ENCODE measurements at regions not wholly inside any gene's neighbourhood (a gene's known extent, or its start where the extent isn't known, plus 50 kb on each side); places are given as distances from the start of the nearest gene placed in this dataset.
"Not testable (repeated sequence)": the region's sequence is repeated elsewhere in the genome, so short reads cannot be mapped to it uniquely, and the experiment has no call there.

- TF ChIP-seq CTCF (IDR thresholded peaks at IDR 0.05; ENCODE audit: low read depth, low read length): no peak
- no peak for DNase-seq (ENCODE audit: extremely low read depth, low read depth)
Observed at GRCh38 chr12:72888693-72889092, 616.5 kb downstream of the TRHDE start.

- no peak for TF ChIP-seq CTCF (IDR thresholded peaks at IDR 0.05; ENCODE audit: low read depth, low read length)
- no peak for DNase-seq (ENCODE audit: extremely low read depth, low read depth)
Observed at GRCh38 chr12:72889791-72890190, 617.6 kb downstream of the TRHDE start.

GRCh38 chr12:72901685-72902084, 629.5 kb downstream of the TRHDE start:
- TF ChIP-seq CTCF (IDR thresholded peaks at IDR 0.05; ENCODE audit: low read depth, low read length): no peak
- no peak for DNase-seq (ENCODE audit: extremely low read depth, low read depth)

GRCh38 chr12:72925716-72926115, 653.5 kb downstream of the TRHDE start:
- no peak for DNase-seq (ENCODE audit: extremely low read depth, low read depth)
- no peak for TF ChIP-seq CTCF (IDR thresholded peaks at IDR 0.05; ENCODE audit: low read depth, low read length)

GRCh38 chr12:72931838-72932237, 659.7 kb downstream of the TRHDE start:
- DNase-seq (ENCODE audit: extremely low read depth, low read depth): not testable (repeated sequence)

GRCh38 chr12:72937486-72937885, 665.3 kb downstream of the TRHDE start:
- DNase-seq (ENCODE audit: extremely low read depth, low read depth): no peak
- no peak for TF ChIP-seq CTCF (IDR thresholded peaks at IDR 0.05; ENCODE audit: low read depth, low read length)

GRCh38 chr12:72957454-72957853, 685.3 kb downstream of the TRHDE start:
- TF ChIP-seq CTCF (IDR thresholded peaks at IDR 0.05; ENCODE audit: low read depth, low read length): no peak
- no peak for DNase-seq (ENCODE audit: extremely low read depth, low read depth)

- no peak for DNase-seq (ENCODE audit: extremely low read depth, low read depth)
- TF ChIP-seq CTCF (IDR thresholded peaks at IDR 0.05; ENCODE audit: low read depth, low read length): no peak
Observed at GRCh38 chr12:72966684-72967083, 694.5 kb downstream of the TRHDE start.

Measured in AG09319 (cell line).